Sigmoid colon (tissue), 6 donors: ENCODE measurements at regions not wholly inside any gene's neighbourhood (a gene's known extent, or its start where the extent isn't known, plus 50 kb on each side); places are given as distances from the start of the nearest gene placed in this dataset.
"Not testable (repeated sequence)": the region's sequence is repeated elsewhere in the genome, so short reads cannot be mapped to it uniquely, and the experiment has no call there.

Source experiments
- DNase-seq: peaks from one replicate; pipeline ENCODE4 v3.0.0-alpha.2; 2019
- H3K27ac ChIP-seq, 4 donors: fragments of 200-600 bp; sonication (generic); one replicate each; pipeline ENCODE4 v1.5.1; 2016 to 2019; ENCODE audit warnings: mild to moderate bottlenecking in 1 of 4
- H3K27me3 ChIP-seq, 3 donors: fragments of 200-600 bp; sonication (generic); one replicate each; pipeline ENCODE4 v1.5.1; 2019; ENCODE audit warnings: mild to moderate bottlenecking in 1 of 3
- H3K36me3 ChIP-seq, 4 donors: fragments of 200-600 bp; sonication (generic); one replicate each; pipeline ENCODE4 v1.5.1; 2016 to 2019
- H3K4me1 ChIP-seq, 4 donors: fragments of 200-600 bp; sonication (generic); one replicate each; pipeline ENCODE4 v1.5.1; 2017 to 2019
- H3K4me3 ChIP-seq, 4 donors: fragments of 200-600 bp; sonication (generic); one replicate each; pipeline ENCODE4 v1.5.1; 2017 to 2019; ENCODE audit warnings: mild to moderate bottlenecking in 2 of 4, moderate library complexity in 1 of 4
- H3K9me3 ChIP-seq, 4 donors: fragments of 200-600 bp in 3 of 4; sonication (generic) in 3 of 4; one replicate each; pipeline versions ENCODE4 v1.5.1 to v1.6.1; 2013 to 2019
- EP300 ChIP-seq, 4 donors: sonication (generic); formaldehyde crosslinking; IDR thresholded peaks; one replicate each; pipeline ENCODE4 v1.6.1; 2017; ENCODE audit warnings: antibody characterized with exemption in 4 of 4
- POLR2A ChIP-seq, 2 donors: fragments of 450-650 bp; IDR thresholded peaks; one replicate each; pipeline ENCODE4 v1.6.1; 2016; ENCODE audit warnings: antibody characterized with exemption in 2 of 2, mild to moderate bottlenecking in 2 of 2, moderate library complexity in 2 of 2
- POLR2AphosphoS5 ChIP-seq, 4 donors: sonication (generic); formaldehyde crosslinking; IDR thresholded peaks; one replicate each; pipeline ENCODE4 v1.6.1; 2017; ENCODE audit warnings: antibody characterized with exemption in 4 of 4
- WGBS, 2 donors: extraction: QIAGEN DNeasy Blood & Tissue Kit; methylation state at CpG; one replicate each; pipeline ENCODE4 v1.1.7; 2013; 5-methylcytosine and 5-hydroxymethylcytosine counted together
- intact Hi-C: fragments of 100-400 bp; cut with DNase I; formaldehyde crosslinking; loops from one replicate; pipeline ENCODE4 v1.15.1; 2023
- TF ChIP-seq, protein P1 (sequence below), 4 experiments: fragments of 450-650 bp in 3 of 4; fragments of 200-600 bp in 1 of 4; IDR thresholded peaks; one replicate each; pipeline ENCODE4 v1.5.1; 2016 to 2019; ENCODE audit warnings: antibody characterized with exemption in 4 of 4, mild to moderate bottlenecking in 3 of 4, moderate library complexity in 2 of 4
- donor health status: healthy with polysubstance abuse.
- donor health status: healthy.

DNA sequence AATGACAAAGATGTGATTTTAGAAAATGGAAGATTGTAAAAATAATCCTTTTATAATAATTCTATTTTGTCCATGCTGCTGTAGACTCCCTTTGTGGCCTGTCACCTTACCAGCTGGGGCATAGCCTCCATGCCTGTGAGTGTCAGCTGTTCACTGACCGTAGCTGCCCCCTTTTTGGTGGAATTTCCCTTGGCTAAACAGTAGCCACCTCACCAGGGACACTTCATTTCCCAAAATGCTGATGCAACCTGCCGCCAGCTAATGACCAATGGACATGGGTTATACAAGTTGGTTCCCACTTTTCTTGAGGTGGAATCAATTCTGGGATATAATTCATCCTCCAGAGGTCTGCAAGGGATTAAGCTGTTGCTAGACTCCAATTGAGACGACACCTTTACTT is 368.4 kb downstream of the PRDM5 start:
- Histone ChIP-seq H3K36me3 (no peaks in the 10 kb centered on the region), H3K4me3 (no peak overlapping the region), H3K4me1 (no peaks in the 10 kb centered on the region), H3K27me3 (no peaks in the 10 kb centered on the region), H3K27ac (no peak overlapping the region), H3K9me3 (no peaks in the 10 kb centered on the region)
- no peak for DNase-seq
- intact Hi-C loops: no loop called here
- 79 to 80% methylated on average over 3 of the region's 3 CpGs for WGBS, 2 donors
- TF ChIP-seq, protein P1, sequence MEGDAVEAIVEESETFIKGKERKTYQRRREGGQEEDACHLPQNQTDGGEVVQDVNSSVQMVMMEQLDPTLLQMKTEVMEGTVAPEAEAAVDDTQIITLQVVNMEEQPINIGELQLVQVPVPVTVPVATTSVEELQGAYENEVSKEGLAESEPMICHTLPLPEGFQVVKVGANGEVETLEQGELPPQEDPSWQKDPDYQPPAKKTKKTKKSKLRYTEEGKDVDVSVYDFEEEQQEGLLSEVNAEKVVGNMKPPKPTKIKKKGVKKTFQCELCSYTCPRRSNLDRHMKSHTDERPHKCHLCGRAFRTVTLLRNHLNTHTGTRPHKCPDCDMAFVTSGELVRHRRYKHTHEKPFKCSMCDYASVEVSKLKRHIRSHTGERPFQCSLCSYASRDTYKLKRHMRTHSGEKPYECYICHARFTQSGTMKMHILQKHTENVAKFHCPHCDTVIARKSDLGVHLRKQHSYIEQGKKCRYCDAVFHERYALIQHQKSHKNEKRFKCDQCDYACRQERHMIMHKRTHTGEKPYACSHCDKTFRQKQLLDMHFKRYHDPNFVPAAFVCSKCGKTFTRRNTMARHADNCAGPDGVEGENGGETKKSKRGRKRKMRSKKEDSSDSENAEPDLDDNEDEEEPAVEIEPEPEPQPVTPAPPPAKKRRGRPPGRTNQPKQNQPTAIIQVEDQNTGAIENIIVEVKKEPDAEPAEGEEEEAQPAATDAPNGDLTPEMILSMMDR (IDR thresholded peaks at IDR 0.05): no peak
- no peak for TF ChIP-seq POLR2A (IDR thresholded peaks at IDR 0.05)
- no peak for TF ChIP-seq EP300 (IDR thresholded peaks at IDR 0.05)
- no peak for TF ChIP-seq POLR2AphosphoS5 (IDR thresholded peaks at IDR 0.05)

DNA sequence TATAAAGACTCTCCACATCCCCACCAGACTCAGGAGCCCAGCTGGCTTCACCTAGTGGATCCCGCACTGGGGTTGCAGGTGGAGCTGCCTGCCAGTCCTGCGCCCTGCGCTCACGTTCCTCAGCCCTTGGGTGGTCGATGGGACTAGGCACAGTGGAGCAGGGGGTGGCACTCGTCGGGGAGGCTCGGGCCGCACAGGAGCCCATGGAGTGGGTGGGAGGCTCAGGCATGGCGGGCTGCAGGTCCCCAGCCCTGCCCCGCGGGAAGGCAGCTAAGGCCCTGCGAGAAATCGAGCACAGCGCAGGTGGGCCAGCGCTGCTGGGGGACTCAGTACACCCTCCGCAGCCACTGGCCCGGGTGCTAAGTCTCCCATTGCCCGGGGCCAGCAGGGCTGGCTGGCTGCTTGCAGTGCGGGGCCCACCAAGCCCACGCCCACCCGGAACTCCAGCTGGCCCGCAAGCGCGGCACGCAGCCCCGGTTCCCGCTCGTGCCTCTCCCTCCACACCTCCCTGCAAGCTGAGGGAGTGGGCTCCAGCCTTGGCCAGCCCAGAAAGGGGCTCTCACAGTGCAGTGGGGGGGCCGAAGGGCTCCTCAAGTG is 371.8 kb downstream of the PRDM5 start:
- DNase-seq, H3K9me3 ChIP-seq, intact Hi-C loops, H3K4me3 ChIP-seq, H3K27ac ChIP-seq, H3K4me1 ChIP-seq, H3K36me3 ChIP-seq, H3K27me3 ChIP-seq: not testable (repeated sequence)
- WGBS, 2 donors: 92 to 93% methylated on average over 30 of the region's 30 CpGs

DNA sequence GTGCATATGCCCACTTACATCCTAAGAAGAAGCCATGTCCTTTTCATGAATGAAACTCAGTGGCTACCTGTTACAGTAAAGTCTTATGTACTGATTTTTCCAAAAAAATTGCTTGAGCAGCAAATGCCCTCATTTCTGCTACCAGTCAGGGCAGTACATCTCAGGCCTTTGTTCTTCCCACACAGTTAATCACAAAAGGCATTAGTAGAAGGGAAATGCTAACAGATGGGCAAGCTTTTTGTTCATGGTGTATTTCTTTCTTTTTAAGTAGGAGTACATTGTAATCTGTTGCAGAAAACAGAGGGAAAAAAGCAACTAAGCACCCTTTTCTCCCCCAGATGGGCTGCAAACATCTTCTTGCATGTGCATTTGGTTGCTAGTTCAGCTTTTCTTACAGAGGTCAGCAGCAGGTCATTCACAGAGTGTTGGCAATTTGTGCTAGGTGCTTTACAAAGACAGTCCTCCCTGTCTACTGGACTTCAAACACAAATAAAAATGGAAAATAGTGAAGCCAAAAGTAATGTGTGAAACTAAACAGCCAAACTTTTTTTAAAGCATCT is 373.4 kb downstream of the PRDM5 start:
- DNase-seq: no peak
- H3K27me3 ChIP-seq: no peaks in the 10 kb centered on the region
- TF ChIP-seq, protein P1 (IDR thresholded peaks at IDR 0.05): no peak
- TF ChIP-seq EP300 (IDR thresholded peaks at IDR 0.05) (no peak), POLR2A (IDR thresholded peaks at IDR 0.05) (no peak), POLR2AphosphoS5 (IDR thresholded peaks at IDR 0.05) (no peak)
- H3K27ac ChIP-seq: no peak overlapping the region
- H3K4me1 ChIP-seq: no peaks in the 10 kb centered on the region
- H3K4me3 ChIP-seq: no peak overlapping the region
- no peaks in the 10 kb centered on the region for H3K9me3 ChIP-seq
- intact Hi-C loops: no loop called here
- H3K36me3 ChIP-seq: no peaks in the 10 kb centered on the region

DNA sequence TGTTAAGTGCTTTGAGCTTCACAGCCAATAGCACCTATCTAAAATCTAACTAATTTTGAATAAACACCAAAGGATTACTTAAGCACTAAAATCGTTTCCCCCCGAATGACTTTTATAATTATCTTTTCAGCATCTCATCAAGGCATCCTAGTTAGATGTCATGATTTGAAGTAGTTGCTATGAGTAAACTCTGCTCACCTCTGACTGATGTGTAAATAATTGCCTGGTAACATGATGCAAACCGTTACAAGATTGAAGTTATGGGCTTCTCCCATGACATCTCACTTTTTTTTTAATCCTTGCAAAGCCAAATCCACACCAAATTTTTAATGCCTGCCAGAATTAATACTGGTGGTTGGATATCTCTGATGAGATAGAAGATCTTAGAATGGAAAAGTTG is 377.1 kb downstream of the PRDM5 start:
- no peak overlapping the region for H3K27ac ChIP-seq
- intact Hi-C loops: no loop called here
- no peaks in the 10 kb centered on the region for H3K9me3 ChIP-seq
- H3K36me3 ChIP-seq: no peaks in the 10 kb centered on the region
- H3K4me3 ChIP-seq: no peak overlapping the region
- H3K4me1 ChIP-seq: no peaks in the 10 kb centered on the region
- no peak for DNase-seq
- no peaks in the 10 kb centered on the region for H3K27me3 ChIP-seq
- no peak for TF ChIP-seq POLR2AphosphoS5 (IDR thresholded peaks at IDR 0.05)
- TF ChIP-seq EP300 (IDR thresholded peaks at IDR 0.05): no peak
- TF ChIP-seq, protein P1 (IDR thresholded peaks at IDR 0.05): no peak
- no peak for TF ChIP-seq POLR2A (IDR thresholded peaks at IDR 0.05)
- WGBS, 2 donors: 85 to 87% methylated on average over 3 of the region's 3 CpGs

DNA sequence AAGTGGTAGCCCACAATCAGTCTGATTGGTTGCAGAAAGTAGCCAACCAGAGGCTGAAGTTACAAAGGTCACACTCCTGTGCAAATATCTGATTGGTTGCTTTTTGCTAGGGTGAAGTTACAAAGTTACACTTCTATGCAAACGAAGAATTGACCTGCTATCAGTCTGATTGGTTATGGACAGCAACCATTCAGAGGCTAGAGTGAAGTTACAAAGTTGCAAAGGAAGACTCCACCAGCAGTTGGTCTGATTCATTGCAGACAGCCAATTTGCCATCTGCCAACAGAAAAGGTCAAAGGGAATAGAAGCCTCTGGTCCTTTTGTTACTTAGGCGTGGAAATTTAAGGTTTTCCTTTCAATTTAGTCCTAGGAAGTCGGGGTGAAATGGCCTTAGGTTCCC is 377.7 kb downstream of the PRDM5 start:
- no peaks in the 10 kb centered on the region for H3K4me1 ChIP-seq
- no peaks in the 10 kb centered on the region for H3K36me3 ChIP-seq
- no peak overlapping the region for H3K27ac ChIP-seq
- TF ChIP-seq, protein P1 (IDR thresholded peaks at IDR 0.05): no peak
- TF ChIP-seq EP300 (IDR thresholded peaks at IDR 0.05): no peak
- TF ChIP-seq POLR2AphosphoS5 (IDR thresholded peaks at IDR 0.05): no peak
- no peak for TF ChIP-seq POLR2A (IDR thresholded peaks at IDR 0.05)
- WGBS, 2 donors: 49 to 70% methylated on average over 3 of the region's 3 CpGs
- no peaks in the 10 kb centered on the region for H3K9me3 ChIP-seq
- no peaks in the 10 kb centered on the region for H3K27me3 ChIP-seq
- intact Hi-C loops: no loop called here
- H3K4me3 ChIP-seq: no peak overlapping the region
- no peak for DNase-seq
